ENCODE measurements at regions not wholly inside any gene's neighbourhood (a gene's known extent, or its start where the extent isn't known, plus 50 kb on each side); places are given as distances from the start of the nearest gene placed in this dataset.

DNA sequence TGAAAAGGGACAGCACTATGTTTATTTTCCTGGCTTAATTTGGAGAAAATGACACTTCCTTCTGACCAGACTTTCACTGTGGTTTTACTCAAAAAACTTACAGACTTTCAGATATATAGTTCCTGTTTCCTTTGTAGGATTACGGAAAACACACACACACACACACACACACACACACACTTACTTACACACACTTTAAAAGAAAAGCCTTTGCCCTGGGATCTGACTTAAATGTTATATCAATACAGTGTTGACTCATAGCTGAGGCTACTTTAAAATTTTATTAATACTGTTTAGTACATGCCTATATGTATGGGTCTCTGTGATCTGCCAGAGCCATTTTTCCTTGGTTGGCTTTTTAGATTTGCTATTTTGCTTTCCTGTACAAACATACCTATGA is 758.3 kb downstream of the DNAH5 start:
- DNase-seq = no peak
- no peaks in the 10 kb centered on the region for H3K27me3 ChIP-seq (ENCODE audit: low read depth)
- no peaks in the 10 kb centered on the region for H3K4me1 ChIP-seq
- TF ChIP-seq, protein P1, sequence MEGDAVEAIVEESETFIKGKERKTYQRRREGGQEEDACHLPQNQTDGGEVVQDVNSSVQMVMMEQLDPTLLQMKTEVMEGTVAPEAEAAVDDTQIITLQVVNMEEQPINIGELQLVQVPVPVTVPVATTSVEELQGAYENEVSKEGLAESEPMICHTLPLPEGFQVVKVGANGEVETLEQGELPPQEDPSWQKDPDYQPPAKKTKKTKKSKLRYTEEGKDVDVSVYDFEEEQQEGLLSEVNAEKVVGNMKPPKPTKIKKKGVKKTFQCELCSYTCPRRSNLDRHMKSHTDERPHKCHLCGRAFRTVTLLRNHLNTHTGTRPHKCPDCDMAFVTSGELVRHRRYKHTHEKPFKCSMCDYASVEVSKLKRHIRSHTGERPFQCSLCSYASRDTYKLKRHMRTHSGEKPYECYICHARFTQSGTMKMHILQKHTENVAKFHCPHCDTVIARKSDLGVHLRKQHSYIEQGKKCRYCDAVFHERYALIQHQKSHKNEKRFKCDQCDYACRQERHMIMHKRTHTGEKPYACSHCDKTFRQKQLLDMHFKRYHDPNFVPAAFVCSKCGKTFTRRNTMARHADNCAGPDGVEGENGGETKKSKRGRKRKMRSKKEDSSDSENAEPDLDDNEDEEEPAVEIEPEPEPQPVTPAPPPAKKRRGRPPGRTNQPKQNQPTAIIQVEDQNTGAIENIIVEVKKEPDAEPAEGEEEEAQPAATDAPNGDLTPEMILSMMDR (IDR thresholded peaks at IDR 0.05; ENCODE audit: borderline replicate concordance) = no peak
- H3K27ac ChIP-seq (replicated peaks) = no peak overlapping the region
- intact Hi-C loops (cut with micrococcal nuclease) = no loop called here
- H3K4me3 ChIP-seq = no peak overlapping the region
- H3K36me3 ChIP-seq = no peaks in the 10 kb centered on the region
- H3K9me3 ChIP-seq (replicated peaks) = no peaks in the 10 kb centered on the region

DNA sequence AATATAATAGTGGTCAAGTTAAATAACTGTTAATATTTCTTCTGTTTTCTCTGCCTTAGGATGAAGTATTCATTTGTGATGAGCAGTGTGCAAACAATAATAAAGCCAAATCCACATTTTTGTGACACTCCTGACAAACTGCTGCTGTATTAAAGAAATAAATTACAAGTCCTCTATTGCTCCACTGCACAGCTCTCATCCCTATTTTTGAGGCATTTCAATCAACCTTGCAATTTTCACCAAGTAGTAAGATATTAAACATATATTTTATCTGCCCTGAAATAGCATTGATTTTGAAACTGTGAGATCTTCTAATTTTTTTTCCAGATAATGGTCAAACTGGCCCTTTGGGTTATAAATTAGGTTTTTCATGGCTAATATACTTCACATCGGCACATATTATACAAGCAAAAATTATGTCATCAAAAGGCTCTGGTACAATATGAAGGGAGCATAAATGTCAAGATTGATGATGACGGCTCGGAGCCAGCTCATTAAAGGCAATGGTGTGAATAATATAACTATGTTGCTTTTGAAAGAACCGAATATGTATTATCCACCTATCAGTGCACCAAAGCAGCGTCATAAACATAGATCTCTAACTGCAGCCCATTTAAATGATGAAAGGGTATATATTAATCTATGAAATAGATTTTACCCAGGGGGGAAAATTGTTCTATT is 764.9 kb downstream of the DNAH5 start:
- no peaks in the 10 kb centered on the region for H3K9me3 ChIP-seq (replicated peaks)
- H3K36me3 ChIP-seq = no peaks in the 10 kb centered on the region
- no peaks in the 10 kb centered on the region for H3K4me1 ChIP-seq
- intact Hi-C loops (cut with micrococcal nuclease) = no loop called here
- no peak overlapping the region for H3K27ac ChIP-seq (replicated peaks)
- H3K4me3 ChIP-seq = no peak overlapping the region
- no peaks in the 10 kb centered on the region for H3K27me3 ChIP-seq (ENCODE audit: low read depth)
- TF ChIP-seq, protein P1 (IDR thresholded peaks at IDR 0.05; ENCODE audit: borderline replicate concordance) = no peak
- no peak for DNase-seq

DNA sequence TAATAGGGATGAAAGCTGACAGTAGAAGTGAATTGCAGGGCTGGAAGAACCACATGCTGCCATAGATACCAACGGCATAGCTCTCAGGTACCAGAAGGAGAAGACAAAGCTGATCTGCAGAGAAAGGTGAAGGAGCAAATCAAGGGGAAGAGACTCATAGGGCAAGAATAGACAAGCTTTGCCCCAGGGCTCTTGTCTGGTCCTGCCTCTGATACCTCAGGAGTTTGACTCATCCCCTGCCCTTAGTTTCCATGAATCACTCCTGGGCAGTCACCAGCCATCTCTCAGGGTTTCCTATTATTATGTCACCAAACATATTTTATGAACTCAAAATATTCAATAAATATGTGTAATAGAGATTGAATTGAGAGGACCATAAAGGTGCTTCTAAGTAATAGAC is 800.9 kb downstream of the DNAH5 start:
- DNase-seq = no peak
- intact Hi-C loops (cut with micrococcal nuclease) = no loop called here
- no peak overlapping the region for H3K4me3 ChIP-seq
- H3K4me1 ChIP-seq = no peaks in the 10 kb centered on the region
- H3K36me3 ChIP-seq = no peaks in the 10 kb centered on the region
- no peak overlapping the region for H3K27ac ChIP-seq (replicated peaks)
- TF ChIP-seq, protein P1 (IDR thresholded peaks at IDR 0.05; ENCODE audit: borderline replicate concordance) = no peak
- no peaks in the 10 kb centered on the region for H3K9me3 ChIP-seq (replicated peaks)
- H3K27me3 ChIP-seq (ENCODE audit: low read depth) = no peaks in the 10 kb centered on the region

DNA sequence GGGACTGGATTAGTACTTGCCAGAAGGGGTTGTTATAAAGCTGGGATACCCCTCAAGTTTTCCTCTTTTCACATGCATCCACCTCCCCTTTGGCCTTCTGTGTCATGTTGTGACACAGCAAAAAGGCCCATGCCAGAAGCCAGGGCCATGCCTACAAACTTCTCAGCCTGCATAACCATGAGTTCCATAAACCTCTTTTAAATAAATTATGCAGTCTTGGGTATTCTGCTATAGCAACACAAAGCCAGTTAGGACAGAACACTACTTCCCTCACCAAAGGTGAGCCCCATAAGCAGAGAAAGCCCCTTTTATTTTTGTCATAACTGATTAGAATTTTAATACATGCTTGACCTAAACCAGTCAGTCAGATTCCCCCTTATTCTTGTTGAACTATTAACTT is 801.3 kb downstream of the DNAH5 start:
- no peak for DNase-seq
- intact Hi-C loops (cut with micrococcal nuclease) = no loop called here
- H3K36me3 ChIP-seq = no peaks in the 10 kb centered on the region

DNA sequence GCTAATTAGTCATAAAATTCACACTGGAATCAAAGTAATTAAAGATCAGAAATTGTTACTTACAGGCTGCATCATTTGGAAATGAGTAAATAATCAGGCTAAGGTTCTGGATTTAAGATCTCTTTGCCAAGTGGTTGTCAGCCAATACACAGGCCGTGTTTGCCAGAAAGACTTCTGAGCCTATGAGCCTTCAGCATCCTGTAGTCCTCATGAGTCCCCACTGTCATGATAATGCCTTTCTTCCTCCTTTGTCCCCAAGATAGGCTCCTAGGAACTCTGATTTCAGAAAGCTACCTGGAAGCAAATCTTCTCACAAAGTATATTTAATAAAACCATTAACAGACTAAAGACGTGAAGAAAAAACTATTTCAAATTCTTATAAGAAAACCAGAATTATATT is 810.5 kb downstream of the DNAH5 start:
- Histone ChIP-seq H3K27ac (replicated peaks) (no peak overlapping the region), H3K9me3 (replicated peaks) (peaks cover 33% of the 10 kb centered on the region), H3K27me3 (ENCODE audit: low read depth) (no peaks in the 10 kb centered on the region), H3K36me3 (no peaks in the 10 kb centered on the region), H3K4me3 (no peak overlapping the region), H3K4me1 (no peaks in the 10 kb centered on the region)
- TF ChIP-seq, protein P1 (IDR thresholded peaks at IDR 0.05; ENCODE audit: borderline replicate concordance) = no peak
- no peak for DNase-seq
- intact Hi-C loops (cut with micrococcal nuclease) = no loop called here

More for the DNA sequence above, 801.3 kb downstream of the DNAH5 start:
- TF ChIP-seq, protein P1 (IDR thresholded peaks at IDR 0.05; ENCODE audit: borderline replicate concordance) = no peak
- Histone ChIP-seq H3K4me3 (no peak overlapping the region), H3K27ac (replicated peaks) (no peak overlapping the region), H3K4me1 (no peaks in the 10 kb centered on the region), H3K9me3 (replicated peaks) (no peaks in the 10 kb centered on the region), H3K27me3 (ENCODE audit: low read depth) (no peaks in the 10 kb centered on the region)

Measured in left ventricle myocardium inferior (tissue), 1 donor.